Bronchial epithelial cell (primary cell): ENCODE measurements at regions not wholly inside any gene's neighbourhood (a gene's known extent, or its start where the extent isn't known, plus 50 kb on each side); places are given as distances from the start of the nearest gene placed in this dataset.

Experiments used
- DNase-seq: peaks from one replicate; pipeline ENCODE4 v3.0.0-alpha.2; 2010; ENCODE audit warnings: low read depth
- FAIRE-seq: peaks from 2 replicates; lab custom pipeline; 2011; peaks lifted over from hg19 to GRCh38; lab: Jason Lieb, UNC
- H3K27me3 ChIP-seq: 2 replicates; pipeline ENCODE4 v1.5.1; 2011; ENCODE audit warnings: low read length; ENCODE audit not compliant: control insufficient read depth, insufficient read depth
- H3K36me3 ChIP-seq: 2 replicates; pipeline ENCODE4 v1.5.1; 2011; ENCODE audit warnings: low read length; ENCODE audit not compliant: control insufficient read depth, insufficient read depth
- H3K4me3 ChIP-seq: 2 replicates; pipeline ENCODE4 v1.5.1; 2011; ENCODE audit warnings: mild to moderate bottlenecking, low read depth, low read length, control low read depth
- TF ChIP-seq, protein P1 (sequence below): IDR thresholded peaks from 2 replicates; pipeline ENCODE4 v1.5.1; 2011; ENCODE audit warnings: mild to moderate bottlenecking, moderate library complexity, low read length, control low read depth, inconsistent platforms; ENCODE audit not compliant: insufficient read depth, severe bottlenecking

- TF ChIP-seq, protein P1, sequence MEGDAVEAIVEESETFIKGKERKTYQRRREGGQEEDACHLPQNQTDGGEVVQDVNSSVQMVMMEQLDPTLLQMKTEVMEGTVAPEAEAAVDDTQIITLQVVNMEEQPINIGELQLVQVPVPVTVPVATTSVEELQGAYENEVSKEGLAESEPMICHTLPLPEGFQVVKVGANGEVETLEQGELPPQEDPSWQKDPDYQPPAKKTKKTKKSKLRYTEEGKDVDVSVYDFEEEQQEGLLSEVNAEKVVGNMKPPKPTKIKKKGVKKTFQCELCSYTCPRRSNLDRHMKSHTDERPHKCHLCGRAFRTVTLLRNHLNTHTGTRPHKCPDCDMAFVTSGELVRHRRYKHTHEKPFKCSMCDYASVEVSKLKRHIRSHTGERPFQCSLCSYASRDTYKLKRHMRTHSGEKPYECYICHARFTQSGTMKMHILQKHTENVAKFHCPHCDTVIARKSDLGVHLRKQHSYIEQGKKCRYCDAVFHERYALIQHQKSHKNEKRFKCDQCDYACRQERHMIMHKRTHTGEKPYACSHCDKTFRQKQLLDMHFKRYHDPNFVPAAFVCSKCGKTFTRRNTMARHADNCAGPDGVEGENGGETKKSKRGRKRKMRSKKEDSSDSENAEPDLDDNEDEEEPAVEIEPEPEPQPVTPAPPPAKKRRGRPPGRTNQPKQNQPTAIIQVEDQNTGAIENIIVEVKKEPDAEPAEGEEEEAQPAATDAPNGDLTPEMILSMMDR: no peak
- DNase-seq (no peak), FAIRE-seq (no peak)
- Histone ChIP-seq H3K36me3 (no peaks in the 10 kb centered on the region), H3K4me3 (no peak overlapping the region), H3K27me3 (no peaks in the 10 kb centered on the region)
Measured at GRCh38 chr16:79498928-79499327, 101.6 kb downstream of the MAF start.

DNA sequence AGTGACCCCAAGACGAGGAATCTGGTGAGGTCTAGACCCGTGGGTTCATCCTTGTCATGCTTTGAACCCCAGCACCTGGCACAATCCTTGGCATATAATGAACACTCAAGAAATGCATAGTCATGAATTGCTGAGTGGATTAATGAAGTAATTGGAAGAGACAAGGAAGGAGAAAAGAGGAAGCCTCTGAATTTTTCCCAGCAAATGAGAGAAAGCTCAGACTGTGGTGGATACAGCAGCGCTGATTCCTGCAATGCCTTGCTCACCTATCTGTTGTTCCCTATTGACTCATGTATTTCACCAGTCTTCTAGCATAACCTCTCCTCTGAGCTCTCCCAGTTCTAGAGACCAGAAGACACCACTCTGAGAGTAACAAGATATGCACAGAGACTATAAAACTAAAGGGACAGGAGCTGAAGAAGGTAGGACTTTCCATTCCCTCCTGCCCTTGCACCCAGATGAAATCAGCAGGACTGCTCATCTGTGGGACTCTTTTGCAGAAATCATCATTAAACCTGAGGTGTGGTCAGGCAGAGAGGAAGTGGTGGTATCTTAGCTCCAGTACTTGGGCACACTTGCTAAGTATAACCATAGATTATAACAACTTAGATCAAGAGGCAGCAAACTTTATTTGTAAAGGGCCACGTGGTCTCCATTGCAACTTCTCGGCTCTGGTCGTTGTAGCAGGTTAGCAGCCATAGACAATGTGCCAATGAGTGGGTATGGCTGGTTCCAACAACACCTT is 102.8 kb downstream of the MAF start:
- H3K27me3 ChIP-seq: no peaks in the 10 kb centered on the region
- no peaks in the 10 kb centered on the region for H3K36me3 ChIP-seq
- DNase-seq (no peak), FAIRE-seq (peak; percentile 92)
- TF ChIP-seq, protein P1: no peak
- H3K4me3 ChIP-seq: no peak overlapping the region

DNA sequence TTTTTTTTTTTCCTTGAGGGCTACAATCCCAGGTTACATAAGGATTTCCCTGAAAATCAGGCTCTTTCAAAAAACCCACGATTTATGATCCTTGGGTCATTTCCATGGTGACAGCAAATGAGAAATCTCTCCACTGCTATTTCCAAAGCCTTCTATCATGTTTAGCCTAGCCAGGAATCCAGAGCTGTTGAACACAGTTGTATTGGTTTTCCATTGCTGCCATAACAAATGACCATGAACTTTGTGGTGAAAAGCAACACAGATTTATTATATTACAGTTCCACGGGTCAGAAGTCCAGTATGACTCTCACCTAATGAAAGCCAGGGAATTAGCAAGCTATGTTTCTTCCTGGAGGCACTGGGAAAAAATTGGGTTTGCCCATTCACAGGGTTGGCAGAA is 106.6 kb downstream of the MAF start:
- no peaks in the 10 kb centered on the region for H3K36me3 ChIP-seq
- FAIRE-seq (no peak), DNase-seq (no peak)
- H3K27me3 ChIP-seq: no peaks in the 10 kb centered on the region
- H3K4me3 ChIP-seq: no peak overlapping the region
- TF ChIP-seq, protein P1: no peak

GRCh38 chr16:79492036-79492435 is 108.5 kb downstream of the MAF start:
- no peak for DNase-seq
- Histone ChIP-seq H3K4me3 (no peak overlapping the region), H3K27me3 (no peaks in the 10 kb centered on the region), H3K36me3 (no peaks in the 10 kb centered on the region)
- TF ChIP-seq, protein P1: no peak
- no peak for FAIRE-seq

DNA sequence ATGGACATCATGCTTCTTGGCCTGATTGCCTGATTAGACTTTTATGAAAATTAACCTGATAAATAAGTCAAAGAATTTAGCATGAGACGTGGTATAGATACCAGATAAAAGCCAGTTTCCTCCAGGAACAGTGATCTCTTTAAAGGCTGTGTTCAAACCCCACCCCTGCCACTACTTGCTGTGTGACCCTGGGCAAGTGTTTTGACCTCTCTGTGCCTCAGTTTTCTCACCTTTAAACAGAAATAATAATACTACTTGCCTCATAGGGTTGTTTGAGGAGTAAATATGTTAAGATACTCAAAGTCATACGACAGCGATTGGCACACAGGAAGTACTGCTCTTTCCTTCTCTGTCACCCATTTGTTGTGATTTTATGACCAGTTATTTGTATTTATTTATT is 115.5 kb downstream of the MAF start:
- H3K4me3 ChIP-seq: no peak overlapping the region
- DNase-seq: no peak
- TF ChIP-seq, protein P1: no peak
- H3K27me3 ChIP-seq: no peaks in the 10 kb centered on the region
- FAIRE-seq: no peak
- H3K36me3 ChIP-seq: no peaks in the 10 kb centered on the region

DNA sequence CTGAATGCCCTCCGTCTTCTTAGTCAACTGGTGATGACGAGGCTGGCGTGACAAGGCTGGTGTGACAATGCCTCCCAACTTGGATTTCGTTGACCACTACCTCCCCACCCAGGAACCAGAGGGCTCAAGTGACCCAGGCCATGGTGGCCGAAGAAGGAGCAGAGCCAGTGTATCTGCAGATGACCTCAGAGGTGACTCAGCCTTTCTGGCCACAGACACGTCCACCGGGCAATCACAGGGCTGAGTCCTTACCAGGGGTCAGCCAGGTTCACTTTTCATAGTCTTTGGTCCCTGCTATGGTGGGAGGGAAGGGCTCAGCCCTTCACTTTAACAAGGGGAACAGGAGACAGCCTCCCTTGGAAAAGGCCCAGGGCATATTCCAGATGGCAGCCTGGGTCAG is 116.3 kb downstream of the MAF start:
- Histone ChIP-seq H3K36me3 (no peaks in the 10 kb centered on the region), H3K4me3 (no peak overlapping the region), H3K27me3 (no peaks in the 10 kb centered on the region)
- FAIRE-seq (no peak), DNase-seq (no peak)
- TF ChIP-seq, protein P1: no peak
